Suprapubic skin (tissue), 4 donors: ENCODE measurements at regions not wholly inside any gene's neighbourhood (a gene's known extent, or its start where the extent isn't known, plus 50 kb on each side); places are given as distances from the start of the nearest gene placed in this dataset.

Source experiments
- DNase-seq, 2 donors: peaks; one replicate each; pipeline ENCODE4 v3.0.0-alpha.2; 2019; ENCODE audit warnings: low spot score in 2 of 2
- H3K27ac ChIP-seq: fragments of 200-600 bp; sonication (generic); one replicate; pipeline ENCODE4 v1.5.1; 2019
- H3K27me3 ChIP-seq: fragments of 200-600 bp; sonication (generic); one replicate; pipeline ENCODE4 v1.5.1; 2019
- H3K36me3 ChIP-seq: fragments of 200-600 bp; sonication (generic); one replicate; pipeline ENCODE4 v1.5.1; 2019
- H3K4me1 ChIP-seq: fragments of 200-600 bp; sonication (generic); one replicate; pipeline ENCODE4 v1.5.1; 2019
- H3K4me3 ChIP-seq: fragments of 200-600 bp; sonication (generic); one replicate; pipeline ENCODE4 v1.5.1; 2019; ENCODE audit warnings: mild to moderate bottlenecking
- H3K9me3 ChIP-seq: fragments of 200-600 bp; sonication (generic); one replicate; pipeline ENCODE4 v1.5.1; 2019
- EP300 ChIP-seq: sonication (generic); formaldehyde crosslinking; IDR thresholded peaks from one replicate; pipeline ENCODE4 v1.6.1; 2017; ENCODE audit warnings: antibody characterized with exemption
- POLR2A ChIP-seq, 2 donors: fragments of 450-650 bp; IDR thresholded peaks; one replicate each; pipeline ENCODE4 v1.6.1; 2017; ENCODE audit warnings: antibody characterized with exemption in 2 of 2, mild to moderate bottlenecking in 2 of 2, moderate library complexity in 2 of 2
- POLR2AphosphoS5 ChIP-seq, 3 donors: sonication (generic); formaldehyde crosslinking; IDR thresholded peaks; one replicate each; pipeline ENCODE4 v1.6.1; 2017; ENCODE audit warnings: antibody characterized with exemption in 3 of 3
- WGBS: methylation state at CpG from one replicate; pipeline ENCODE4 v1.1.5; 2018; 5-methylcytosine and 5-hydroxymethylcytosine counted together
- TF ChIP-seq, protein P1 (sequence below), 2 donors: fragments of 200-600 bp in 1 of 2; fragments of 450-650 bp in 1 of 2; sonication (generic) in 1 of 2; IDR thresholded peaks; one replicate each; pipeline ENCODE4 v1.5.1; 2016 to 2019; ENCODE audit warnings: antibody characterized with exemption in 2 of 2, mild to moderate bottlenecking in 1 of 2, moderate library complexity in 1 of 2

- no peak for TF ChIP-seq POLR2AphosphoS5 (IDR thresholded peaks at IDR 0.05)
- TF ChIP-seq POLR2A (IDR thresholded peaks at IDR 0.05), result no peak
- no peak for TF ChIP-seq EP300
- TF ChIP-seq, protein P1, sequence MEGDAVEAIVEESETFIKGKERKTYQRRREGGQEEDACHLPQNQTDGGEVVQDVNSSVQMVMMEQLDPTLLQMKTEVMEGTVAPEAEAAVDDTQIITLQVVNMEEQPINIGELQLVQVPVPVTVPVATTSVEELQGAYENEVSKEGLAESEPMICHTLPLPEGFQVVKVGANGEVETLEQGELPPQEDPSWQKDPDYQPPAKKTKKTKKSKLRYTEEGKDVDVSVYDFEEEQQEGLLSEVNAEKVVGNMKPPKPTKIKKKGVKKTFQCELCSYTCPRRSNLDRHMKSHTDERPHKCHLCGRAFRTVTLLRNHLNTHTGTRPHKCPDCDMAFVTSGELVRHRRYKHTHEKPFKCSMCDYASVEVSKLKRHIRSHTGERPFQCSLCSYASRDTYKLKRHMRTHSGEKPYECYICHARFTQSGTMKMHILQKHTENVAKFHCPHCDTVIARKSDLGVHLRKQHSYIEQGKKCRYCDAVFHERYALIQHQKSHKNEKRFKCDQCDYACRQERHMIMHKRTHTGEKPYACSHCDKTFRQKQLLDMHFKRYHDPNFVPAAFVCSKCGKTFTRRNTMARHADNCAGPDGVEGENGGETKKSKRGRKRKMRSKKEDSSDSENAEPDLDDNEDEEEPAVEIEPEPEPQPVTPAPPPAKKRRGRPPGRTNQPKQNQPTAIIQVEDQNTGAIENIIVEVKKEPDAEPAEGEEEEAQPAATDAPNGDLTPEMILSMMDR (IDR thresholded peaks at IDR 0.05), result no peak
- no peaks in the 10 kb centered on the region for H3K36me3 ChIP-seq
- 66% methylated on average over 4 of the region's 4 CpGs for WGBS
- DNase-seq, result no peak
- H3K27ac ChIP-seq, result no peak overlapping the region
- H3K4me1 ChIP-seq, result no peaks in the 10 kb centered on the region
- peaks cover 5% of the 10 kb centered on the region for H3K9me3 ChIP-seq
- no peaks in the 10 kb centered on the region for H3K27me3 ChIP-seq
- H3K4me3 ChIP-seq, result no peak overlapping the region
Observed at GRCh38 chr4:175884048-175884447, 72.0 kb upstream of the GPM6A start.

DNA sequence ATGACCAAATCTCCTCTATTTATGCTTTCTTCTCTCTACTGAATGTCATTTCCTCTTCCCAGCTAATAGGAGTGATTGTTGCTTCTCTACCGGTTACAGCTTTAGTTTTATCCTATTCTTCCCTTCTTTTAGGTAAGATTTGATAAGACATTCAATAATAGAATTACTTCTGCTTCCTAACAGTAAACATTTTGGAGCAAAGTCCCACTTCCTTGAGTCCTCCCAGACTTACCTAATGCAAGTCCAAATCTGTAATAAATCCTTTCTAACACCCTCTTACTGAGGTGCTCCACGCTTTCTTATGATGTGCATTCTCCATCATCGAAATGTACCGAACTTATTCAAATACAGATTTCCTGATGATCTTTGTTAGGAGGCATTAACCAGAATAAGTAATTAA, 79.2 kb upstream of the GPM6A start:
- no peaks in the 10 kb centered on the region for H3K9me3 ChIP-seq
- TF ChIP-seq, protein P1 (IDR thresholded peaks at IDR 0.05), result no peak
- TF ChIP-seq POLR2AphosphoS5 (IDR thresholded peaks at IDR 0.05), result no peak
- no peak for TF ChIP-seq POLR2A (IDR thresholded peaks at IDR 0.05)
- no peak for TF ChIP-seq EP300
- WGBS, result 81% methylated on average over 4 of the region's 4 CpGs
- no peak for DNase-seq
- no peaks in the 10 kb centered on the region for H3K36me3 ChIP-seq
- H3K4me3 ChIP-seq, result no peak overlapping the region
- H3K27ac ChIP-seq, result no peak overlapping the region
- H3K4me1 ChIP-seq, result no peaks in the 10 kb centered on the region
- no peaks in the 10 kb centered on the region for H3K27me3 ChIP-seq

DNA sequence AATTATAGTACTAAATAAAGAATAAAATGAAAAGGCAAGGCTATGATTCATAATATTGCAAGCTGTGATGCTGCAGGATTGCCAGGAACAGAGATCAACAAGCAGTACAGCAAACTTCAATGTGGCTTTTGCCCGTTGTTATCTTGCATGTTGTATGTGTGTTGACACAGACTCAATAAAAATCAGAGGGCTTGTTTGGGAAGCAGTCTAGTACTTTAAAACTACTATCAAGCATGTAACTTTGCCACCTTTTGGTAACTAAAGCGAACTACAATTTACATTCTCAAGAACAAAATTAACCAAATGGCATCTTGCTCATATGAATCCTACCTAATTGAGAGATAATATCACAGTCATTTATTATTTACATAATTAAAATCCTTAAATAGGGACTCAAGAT, 79.8 kb upstream of the GPM6A start:
- Histone ChIP-seq H3K9me3 (no peaks in the 10 kb centered on the region), H3K4me1 (no peaks in the 10 kb centered on the region), H3K4me3 (no peak overlapping the region), H3K27me3 (no peaks in the 10 kb centered on the region), H3K27ac (no peak overlapping the region), H3K36me3 (no peaks in the 10 kb centered on the region)
- no peak for TF ChIP-seq POLR2AphosphoS5 (IDR thresholded peaks at IDR 0.05)
- TF ChIP-seq POLR2A (IDR thresholded peaks at IDR 0.05), result no peak
- TF ChIP-seq, protein P1 (IDR thresholded peaks at IDR 0.05), result no peak
- TF ChIP-seq EP300, result no peak
- WGBS, result 13% methylated on average over 2 of the region's 2 CpGs
- no peak for DNase-seq

DNA sequence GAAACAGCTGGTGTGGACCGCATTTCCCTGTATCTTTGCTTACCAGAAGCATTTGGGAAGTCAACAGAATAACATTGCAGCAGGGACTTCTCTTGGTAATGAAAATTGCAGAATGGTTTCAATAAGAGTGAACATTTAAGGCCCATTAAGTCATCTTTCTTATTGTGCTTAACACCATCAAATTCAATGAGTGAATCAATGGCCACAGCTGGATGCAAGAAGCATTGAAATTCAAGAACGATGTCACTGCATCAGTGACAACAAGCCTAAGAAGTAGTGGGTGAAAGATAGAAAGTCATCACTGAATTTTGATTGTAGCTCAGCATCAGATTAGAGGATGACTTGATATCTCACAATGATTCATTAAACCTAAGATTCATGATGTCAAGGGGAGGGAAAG, 93.9 kb upstream of the GPM6A start:
- H3K36me3 ChIP-seq, result no peaks in the 10 kb centered on the region
- H3K9me3 ChIP-seq, result no peaks in the 10 kb centered on the region
- no peaks in the 10 kb centered on the region for H3K4me1 ChIP-seq
- 73% methylated on average over 2 of the region's 2 CpGs for WGBS
- H3K27me3 ChIP-seq, result no peaks in the 10 kb centered on the region
- TF ChIP-seq EP300, result no peak
- TF ChIP-seq, protein P1 (IDR thresholded peaks at IDR 0.05), result no peak
- TF ChIP-seq POLR2AphosphoS5 (IDR thresholded peaks at IDR 0.05), result no peak
- TF ChIP-seq POLR2A (IDR thresholded peaks at IDR 0.05), result no peak
- H3K27ac ChIP-seq, result no peak overlapping the region
- no peak for DNase-seq
- H3K4me3 ChIP-seq, result no peak overlapping the region

GRCh38 chr4:175906384-175906783, 94.3 kb upstream of the GPM6A start:
- no peak for TF ChIP-seq POLR2A (IDR thresholded peaks at IDR 0.05)
- no peak for TF ChIP-seq EP300
- TF ChIP-seq POLR2AphosphoS5 (IDR thresholded peaks at IDR 0.05), result no peak
- TF ChIP-seq, protein P1 (IDR thresholded peaks at IDR 0.05), result no peak
- H3K9me3 ChIP-seq, result no peaks in the 10 kb centered on the region
- no peaks in the 10 kb centered on the region for H3K36me3 ChIP-seq
- WGBS, result 78% methylated on average over 5 of the region's 5 CpGs
- no peaks in the 10 kb centered on the region for H3K27me3 ChIP-seq
- no peak overlapping the region for H3K27ac ChIP-seq
- no peak for DNase-seq
- no peaks in the 10 kb centered on the region for H3K4me1 ChIP-seq
- no peak overlapping the region for H3K4me3 ChIP-seq
